ENCODE measurements at regions not wholly inside any gene's neighbourhood (a gene's known extent, or its start where the extent isn't known, plus 50 kb on each side); places are given as distances from the start of the nearest gene placed in this dataset.

GRCh38 chr1:118615066-118615465, 373.1 kb downstream of the TBX15 start:
- no peak for TF ChIP-seq CTCF (IDR thresholded peaks at IDR 0.05)
- TF ChIP-seq POLR2A (IDR thresholded peaks at IDR 0.05) = no peak
